Glutamatergic neuron (in vitro differentiated cells): ENCODE measurements at regions not wholly inside any gene's neighbourhood (a gene's known extent, or its start where the extent isn't known, plus 50 kb on each side); places are given as distances from the start of the nearest gene placed in this dataset.

Source experiments
- DNase-seq: peaks from one replicate; pipeline ENCODE4 v3.0.0; 2022
- H3K27ac Mint-ChIP-seq: one replicate; pipeline ENCODE4 v1.8.0; 2020; ENCODE audit warnings: mild to moderate bottlenecking, mixed read lengths, inconsistent platforms; ENCODE audit not compliant: unreplicated experiment
- H3K27me3 Mint-ChIP-seq: one replicate; pipeline ENCODE4 v1.8.0; 2020; ENCODE audit warnings: mild to moderate bottlenecking, moderate library complexity, mixed read lengths, inconsistent platforms; ENCODE audit not compliant: unreplicated experiment
- H3K36me3 Mint-ChIP-seq: one replicate; pipeline ENCODE4 v1.8.0; 2020; ENCODE audit warnings: mild to moderate bottlenecking, mixed read lengths, inconsistent platforms; ENCODE audit not compliant: unreplicated experiment
- H3K4me1 Mint-ChIP-seq: one replicate; pipeline ENCODE4 v1.8.0; 2020; ENCODE audit warnings: mild to moderate bottlenecking, low read depth, mixed read lengths, inconsistent platforms; ENCODE audit not compliant: unreplicated experiment
- H3K4me3 Mint-ChIP-seq: one replicate; pipeline ENCODE4 v1.8.0; 2020; ENCODE audit warnings: mild to moderate bottlenecking, mixed read lengths, inconsistent platforms; ENCODE audit not compliant: unreplicated experiment
- H3K9me3 Mint-ChIP-seq: one replicate; pipeline ENCODE4 v1.8.0; 2020; ENCODE audit warnings: mild to moderate bottlenecking, moderate library complexity, mixed read lengths, inconsistent platforms; ENCODE audit not compliant: unreplicated experiment
- CTCF ChIP-seq: fragments of 200-600 bp; sonication (generic); IDR thresholded peaks from one replicate; pipeline ENCODE4 v1.5.0; 2021; ENCODE audit not compliant: partially characterized antibody, unreplicated experiment

GRCh38 chr7:24135003-24135817, 148.8 kb upstream of the NPY start:
- H3K4me3 Mint-ChIP-seq, result no peak overlapping the region
- no peak overlapping the region for H3K27ac Mint-ChIP-seq
- DNase-seq, result no peak
- no peaks in the 10 kb centered on the region for H3K27me3 Mint-ChIP-seq
- no peaks in the 10 kb centered on the region for H3K4me1 Mint-ChIP-seq
- no peaks in the 10 kb centered on the region for H3K9me3 Mint-ChIP-seq
- H3K36me3 Mint-ChIP-seq, result no peaks in the 10 kb centered on the region
- no peak for TF ChIP-seq CTCF

GRCh38 chr7:24137338-24137737, 146.7 kb upstream of the NPY start:
- H3K4me3 Mint-ChIP-seq, result no peak overlapping the region

GRCh38 chr7:24138343-24138742, 145.6 kb upstream of the NPY start:
- TF ChIP-seq CTCF, result no peak
- no peak for DNase-seq
- H3K27me3 Mint-ChIP-seq, result no peaks in the 10 kb centered on the region
- no peaks in the 10 kb centered on the region for H3K9me3 Mint-ChIP-seq
- H3K36me3 Mint-ChIP-seq, result no peaks in the 10 kb centered on the region
- no peak overlapping the region for H3K27ac Mint-ChIP-seq
- no peak overlapping the region for H3K4me3 Mint-ChIP-seq
- peaks cover 7% of the 10 kb centered on the region for H3K4me1 Mint-ChIP-seq

More at GRCh38 chr7:24137338-24137737, 146.7 kb upstream of the NPY start:
- no peaks in the 10 kb centered on the region for H3K36me3 Mint-ChIP-seq
- no peak overlapping the region for H3K27ac Mint-ChIP-seq
- no peaks in the 10 kb centered on the region for H3K9me3 Mint-ChIP-seq
- TF ChIP-seq CTCF, result no peak
- no peaks in the 10 kb centered on the region for H3K27me3 Mint-ChIP-seq
- H3K4me1 Mint-ChIP-seq, result peaks cover 1% of the 10 kb centered on the region
- DNase-seq, result no peak

GRCh38 chr7:24140001-24140400, 144.0 kb upstream of the NPY start:
- no peak for TF ChIP-seq CTCF
- no peak overlapping the region for H3K27ac Mint-ChIP-seq
- H3K9me3 Mint-ChIP-seq, result no peaks in the 10 kb centered on the region
- no peak for DNase-seq
- H3K4me3 Mint-ChIP-seq, result no peak overlapping the region
- H3K27me3 Mint-ChIP-seq, result no peaks in the 10 kb centered on the region
- peaks cover 7% of the 10 kb centered on the region for H3K4me1 Mint-ChIP-seq
- no peaks in the 10 kb centered on the region for H3K36me3 Mint-ChIP-seq

- TF ChIP-seq CTCF, result no peak
- no peak for DNase-seq
- peaks cover 7% of the 10 kb centered on the region for H3K4me1 Mint-ChIP-seq
- H3K9me3 Mint-ChIP-seq, result no peaks in the 10 kb centered on the region
- no peaks in the 10 kb centered on the region for H3K27me3 Mint-ChIP-seq
- no peak overlapping the region for H3K4me3 Mint-ChIP-seq
- H3K27ac Mint-ChIP-seq, result no peak overlapping the region
- no peaks in the 10 kb centered on the region for H3K36me3 Mint-ChIP-seq
Observed at GRCh38 chr7:24141874-24142509, 142.0 kb upstream of the NPY start.
